HepG2 (cell line): ENCODE measurements at regions not wholly inside any gene's neighbourhood (a gene's known extent, or its start where the extent isn't known, plus 50 kb on each side); places are given as distances from the start of the nearest gene placed in this dataset.

Source experiments
- ATAC-seq: fragments of 200-7000 bp; cut with Tn5 transposase; 3 replicates; pipeline ENCODE4 v1.9.1; 2020; ENCODE audit warnings: mild to moderate bottlenecking, moderate library complexity
- BruUV-seq: library from RNA; stranded (reverse); fragments of 400-500 nt; replicated peaks from 2 replicates; lab custom pipeline; 2021; lab: Mats Ljungman, UMichigan
- CTCF ChIA-PET: fragments of 300-600 bp; formaldehyde crosslinking; extraction: SDS; loops from one replicate; lab custom pipeline; 2021; ENCODE audit warnings: low total read pairs, inconsistent platforms, low intra/inter-chr PET ratio; lab: Yijun Ruan, JAX
- POLR2A ChIA-PET: fragments of 350-600 bp; sonication (Branson Sonifier 250); formaldehyde crosslinking; loops from one replicate; lab custom pipeline; 2020; ENCODE audit warnings: antibody characterized with exemption, inconsistent platforms; lab: Yijun Ruan, JAX
- DNase-seq: peaks from one replicate; pipeline ENCODE4 v3.0.0-alpha.2; 2015; ENCODE audit warnings: low spot score
- FAIRE-seq: peaks from 3 replicates; lab custom pipeline; 2011; peaks lifted over from hg19 to GRCh38; lab: Jason Lieb, UNC
- H2AFZ ChIP-seq: one replicate; pipeline ENCODE4 v1.6.1; 2011; ENCODE audit warnings: low read length, inconsistent platforms
- H3K27ac ChIP-seq: fragments of 300-600 bp; 3 replicates; pipeline ENCODE4 v1.8.0; 2011; ENCODE audit warnings: mixed run types, mild to moderate bottlenecking, mixed read lengths, low read length, inconsistent platforms; ENCODE audit not compliant: insufficient read depth; ENCODE audit errors: extremely low read length
- H3K27me3 ChIP-seq, 2 experiments: fragments of 200-600 bp in 1 of 2; 2 replicates in 1 of 2; 3 replicates in 1 of 2; pipeline versions ENCODE4 v1.6.0 to v1.8.0; 2011; ENCODE audit warnings: low read length in 2 of 2, mild to moderate bottlenecking in 2 of 2, moderate library complexity in 2 of 2, inconsistent platforms in 1 of 2; ENCODE audit not compliant: insufficient read depth in 2 of 2, control insufficient read depth in 1 of 2
- H3K36me3 ChIP-seq, 2 experiments: fragments of 200-600 bp in 1 of 2; replicated peaks in 1 of 2; 2 replicates in 1 of 2; 3 replicates in 1 of 2; pipeline versions ENCODE4 v1.5.1 to v1.8.0; 2011; ENCODE audit warnings: low read length in 2 of 2, inconsistent platforms in 1 of 2; ENCODE audit not compliant: insufficient read depth in 2 of 2, control insufficient read depth in 1 of 2
- H3K4me1 ChIP-seq: 2 replicates; pipeline ENCODE4 v1.5.1; 2012; ENCODE audit warnings: low read length, inconsistent platforms; ENCODE audit not compliant: insufficient read depth
- H3K4me2 ChIP-seq: 2 replicates; pipeline ENCODE4 v1.6.0; 2011; ENCODE audit warnings: low read depth, low read length, inconsistent platforms
- H3K4me3 ChIP-seq, 3 experiments: fragments of 200-600 bp in 1 of 3; sonication (generic), shearing (Covaris generic) in 1 of 3; replicated peaks in 1 of 3; 2 replicates each; pipeline ENCODE4 v1.5.1; 2011 to 2016; ENCODE audit warnings: low read length in 3 of 3, inconsistent platforms in 2 of 3, low read depth in 2 of 3, mild to moderate bottlenecking in 2 of 3, control low read depth in 1 of 3, mixed read lengths in 1 of 3; ENCODE audit not compliant: insufficient read depth in 1 of 3
- H3K79me2 ChIP-seq: one replicate; pipeline ENCODE4 v1.6.1; 2011; ENCODE audit warnings: low read length, inconsistent platforms; ENCODE audit not compliant: insufficient read depth
- H3K9ac ChIP-seq: 2 replicates; pipeline ENCODE4 v1.6.0; 2011; ENCODE audit warnings: mild to moderate bottlenecking, low read depth, low read length, inconsistent platforms; ENCODE audit not compliant: insufficient read depth
- H3K9me3 ChIP-seq: 2 replicates; pipeline ENCODE4 v1.5.1; 2012; ENCODE audit warnings: mild to moderate bottlenecking, low read length
- H4K20me1 ChIP-seq: 2 replicates; pipeline ENCODE4 v1.6.0; 2011; ENCODE audit warnings: inconsistent platforms, mild to moderate bottlenecking, low read length, moderate library complexity; ENCODE audit not compliant: insufficient read depth
- AHR ChIP-seq: IDR thresholded peaks from 2 replicates; pipeline ENCODE4 v1.6.1; 2018; ENCODE audit warnings: missing genetic modification reagents, missing compliant biosample characterization
- ARHGAP35 ChIP-seq: sonication (generic); formaldehyde crosslinking; IDR thresholded peaks from 2 replicates; pipeline ENCODE4 v1.9.0; 2022; ENCODE audit warnings: mild to moderate bottlenecking, inconsistent platforms, moderate library complexity, missing genetic modification reagents, borderline replicate concordance
- FOXC1 ChIP-seq: sonication (generic); formaldehyde crosslinking; IDR thresholded peaks from 2 replicates; pipeline ENCODE4 v1.8.0; 2022; ENCODE audit warnings: mild to moderate bottlenecking, missing genetic modification reagents, borderline replicate concordance
- FOXK1 ChIP-seq: sonication (generic); formaldehyde crosslinking; IDR thresholded peaks from 2 replicates; pipeline ENCODE4 v1.4.0; 2020; ENCODE audit warnings: low read depth, missing genetic modification reagents, borderline replicate concordance
- HOXA5 ChIP-seq: sonication (generic); formaldehyde crosslinking; IDR thresholded peaks from 2 replicates; pipeline ENCODE4 v1.4.0; 2020; ENCODE audit warnings: missing genetic modification reagents
- IRF9 ChIP-seq: sonication (generic); formaldehyde crosslinking; IDR thresholded peaks from 2 replicates; pipeline ENCODE4 v1.8.0; 2022; ENCODE audit warnings: missing genetic modification reagents, mild to moderate bottlenecking, borderline replicate concordance
- KLF13 ChIP-seq: sonication (generic); formaldehyde crosslinking; IDR thresholded peaks from 2 replicates; pipeline ENCODE4 v1.4.0; 2020; ENCODE audit warnings: mild to moderate bottlenecking, missing genetic modification reagents
- MYNN ChIP-seq: sonication (generic); formaldehyde crosslinking; IDR thresholded peaks from 2 replicates; pipeline ENCODE4 v1.4.0; 2020; ENCODE audit warnings: mild to moderate bottlenecking, low read depth, missing genetic modification reagents
- NR0B2 ChIP-seq: sonication (generic); formaldehyde crosslinking; IDR thresholded peaks from 2 replicates; pipeline ENCODE4 v1.4.0; 2020; ENCODE audit warnings: mild to moderate bottlenecking, missing genetic modification reagents
- TFE3 ChIP-seq: IDR thresholded peaks from 2 replicates; pipeline ENCODE4 v1.6.1; 2016
- THAP8 ChIP-seq: sonication (generic); formaldehyde crosslinking; IDR thresholded peaks from 2 replicates; pipeline ENCODE4 v1.5.1; 2020; ENCODE audit warnings: missing genetic modification reagents, mild to moderate bottlenecking, borderline replicate concordance
- ZC3H4 ChIP-seq: sonication (generic); formaldehyde crosslinking; IDR thresholded peaks from 2 replicates; pipeline ENCODE4 v1.4.0; 2020; ENCODE audit warnings: missing genetic modification reagents, borderline replicate concordance
- ZNF24 ChIP-seq: fragments of 450-650 bp; IDR thresholded peaks from 2 replicates; pipeline ENCODE4 v1.6.1; 2017; ENCODE audit warnings: antibody characterized with exemption, mild to moderate bottlenecking
- ZNF276 ChIP-seq: sonication (generic); formaldehyde crosslinking; IDR thresholded peaks from 2 replicates; pipeline ENCODE4 v1.4.0; 2020; ENCODE audit warnings: mild to moderate bottlenecking, low read depth, missing genetic modification reagents
- ZNF367 ChIP-seq: sonication (generic); formaldehyde crosslinking; IDR thresholded peaks from 2 replicates; pipeline ENCODE4 v1.4.0; 2020; ENCODE audit warnings: missing genetic modification reagents, borderline replicate concordance
- ZNF574 ChIP-seq: sonication (generic); formaldehyde crosslinking; IDR thresholded peaks from 2 replicates; pipeline ENCODE4 v1.4.0; 2020; ENCODE audit warnings: missing genetic modification reagents
- ZNF788 ChIP-seq: sonication (generic); formaldehyde crosslinking; IDR thresholded peaks from 2 replicates; pipeline ENCODE4 v1.5.0; 2020; ENCODE audit warnings: mild to moderate bottlenecking, missing genetic modification reagents, borderline replicate concordance
- WGBS: methylation state at CpG from one replicate; pipeline ENCODE4 v1.1.6; 2017; ENCODE audit warnings: low lambda C conversion rate; 5-methylcytosine and 5-hydroxymethylcytosine counted together
- in situ Hi-C: cut with HindIII; loops from 2 replicates; pipeline ENCODE4 v1.10.0; 2017; ENCODE audit warnings: low pct_unique_long_range_greater_than_20kb; ENCODE audit not compliant: extremely low pct_ligation_motif_present
- intact Hi-C: fragments of 100-400 bp; cut with micrococcal nuclease; formaldehyde crosslinking; loops from one replicate; pipeline ENCODE4 v1.10.0; 2022; ENCODE audit not compliant: unreplicated experiment

- Histone ChIP-seq H3K4me1 (no peaks in the 10 kb centered on the region), H3K4me2 (no peak overlapping the region), H3K9me3 (no peaks in the 10 kb centered on the region), H3K36me3 (no peaks in the 10 kb centered on the region), H3K9ac (no peak overlapping the region), H2AFZ (no peak overlapping the region), H3K27me3 (no peaks in the 10 kb centered on the region), H4K20me1 (no peaks in the 10 kb centered on the region), H3K27ac (no peak overlapping the region), H3K4me3 (no peak overlapping the region), H3K79me2 (no peaks in the 10 kb centered on the region)
- in situ Hi-C loops (no loop called here), intact Hi-C loops (no loop called here)
- WGBS: 0% methylated on average over 2 of the region's 2 CpGs
- ATAC-seq (no peak), FAIRE-seq (no peak), DNase-seq (no peak)
- ChIA-PET CTCF (no interaction called here), POLR2A (no interaction called here)
- no TSS peak for BruUV-seq
- TF ChIP-seq ARHGAP35 (CRISPR knock-in tag): no peak
- TF ChIP-seq THAP8: no peak
- TF ChIP-seq MYNN (CRISPR knock-in tag): no peak
- no peak for TF ChIP-seq KLF13 (CRISPR knock-in tag)
- no peak for TF ChIP-seq ZNF24
- TF ChIP-seq HOXA5: no peak
- no peak for TF ChIP-seq FOXK1 (CRISPR knock-in tag)
- no peak for TF ChIP-seq ZNF574
- no peak for TF ChIP-seq ZNF367 (CRISPR knock-in tag)
- TF ChIP-seq NR0B2 (CRISPR knock-in tag): no peak
- TF ChIP-seq TFE3 (CRISPR knock-in tag): no peak
- no peak for TF ChIP-seq ZNF276
- TF ChIP-seq FOXC1: no peak
- no peak for TF ChIP-seq ZC3H4 (CRISPR knock-in tag)
- TF ChIP-seq AHR (CRISPR knock-in tag): no peak
- TF ChIP-seq ZNF788 (CRISPR knock-in tag): no peak
- TF ChIP-seq IRF9 (CRISPR knock-in tag): no peak
Observed at GRCh38 chr3:107950417-107950816, 140.4 kb downstream of the CD47 start.
